ENCODE measurements at regions not wholly inside any gene's neighbourhood (a gene's known extent, or its start where the extent isn't known, plus 50 kb on each side); places are given as distances from the start of the nearest gene placed in this dataset.

GRCh38 chr12:76198839-76199238 is 114.4 kb upstream of the NAP1L1 start:
- H3K27me3 ChIP-seq (ENCODE audit: control insufficient read depth, insufficient read depth, low read length, poor library complexity, severe bottlenecking): no peaks in the 10 kb centered on the region
- peaks cover 26% of the 10 kb centered on the region for H3K9me3 ChIP-seq (ENCODE audit: control insufficient read depth, low read length)
- no peak for TF ChIP-seq CTCF (conservative IDR thresholded peaks at IDR 0.05)
- H3K9ac ChIP-seq (ENCODE audit: extremely low read depth, low read length, poor library complexity, severe bottlenecking): no peak overlapping the region
- Mint-ChIP-seq H3K9me3 (peaks cover 54% of the 10 kb centered on the region), H3K4me3 (no peak overlapping the region), H3K4me1 (no peaks in the 10 kb centered on the region), H3K27ac (no peak overlapping the region), H3K27me3 (ENCODE audit: insufficient read depth) (no peaks in the 10 kb centered on the region), H3K36me3 (ENCODE audit: low read depth) (peaks cover 9% of the 10 kb centered on the region)
- no peaks in the 10 kb centered on the region for H3K36me3 ChIP-seq (ENCODE audit: control insufficient read depth, insufficient read depth, low read length)
- H3K27ac ChIP-seq (ENCODE audit: low read depth, low read length): no peak overlapping the region
- no peak overlapping the region for H3K4me3 ChIP-seq (ENCODE audit: low read length)
- WGBS, 2 experiments (ENCODE audit: insufficient coverage in 1 of 2, insufficient read length in 1 of 2): 93% methylated on average over 1 of the region's 1 CpG; no CpG with 5 or more reads in 1 of the 2 experiments
- DNase-seq: no peak
- H3K4me1 ChIP-seq (ENCODE audit: control insufficient read depth, insufficient read depth, low read length): no peaks in the 10 kb centered on the region

- H3K36me3 Mint-ChIP-seq (ENCODE audit: low read depth): peaks cover 6% of the 10 kb centered on the region
- peaks cover 40% of the 10 kb centered on the region for H3K9me3 Mint-ChIP-seq
- DNase-seq: no peak
- Histone ChIP-seq H3K27ac (ENCODE audit: low read depth, low read length) (no peak overlapping the region), H3K36me3 (ENCODE audit: control insufficient read depth, insufficient read depth, low read length) (no peaks in the 10 kb centered on the region), H3K4me3 (ENCODE audit: low read length) (no peak overlapping the region), H3K27me3 (ENCODE audit: control insufficient read depth, insufficient read depth, low read length, poor library complexity, severe bottlenecking) (no peaks in the 10 kb centered on the region), H3K4me1 (ENCODE audit: control insufficient read depth, insufficient read depth, low read length) (no peaks in the 10 kb centered on the region), H3K9me3 (ENCODE audit: control insufficient read depth, low read length) (peaks cover 18% of the 10 kb centered on the region), H3K9ac (ENCODE audit: extremely low read depth, low read length, poor library complexity, severe bottlenecking) (no peak overlapping the region)
- no peak for TF ChIP-seq CTCF (conservative IDR thresholded peaks at IDR 0.05)
- 92 to 94% methylated on average over 5 of the region's 5 CpGs for WGBS, 2 experiments (ENCODE audit: insufficient coverage in 1 of 2, insufficient read length in 1 of 2)
- H3K4me1 Mint-ChIP-seq: no peaks in the 10 kb centered on the region
- peaks cover 2% of the 10 kb centered on the region for H3K27me3 Mint-ChIP-seq (ENCODE audit: insufficient read depth)
- H3K4me3 Mint-ChIP-seq: no peak overlapping the region
- no peak overlapping the region for H3K27ac Mint-ChIP-seq
Measured at GRCh38 chr12:76197283-76197682, 112.8 kb upstream of the NAP1L1 start.

GRCh38 chr12:76195920-76196319 is 111.4 kb upstream of the NAP1L1 start:
- no peak overlapping the region for H3K4me3 Mint-ChIP-seq
- Histone ChIP-seq H3K4me1 (ENCODE audit: control insufficient read depth, insufficient read depth, low read length) (no peaks in the 10 kb centered on the region), H3K4me3 (ENCODE audit: low read length) (no peak overlapping the region), H3K9ac (ENCODE audit: extremely low read depth, low read length, poor library complexity, severe bottlenecking) (no peak overlapping the region), H3K9me3 (ENCODE audit: control insufficient read depth, low read length) (peaks cover 12% of the 10 kb centered on the region), H3K27ac (ENCODE audit: low read depth, low read length) (no peak overlapping the region), H3K27me3 (ENCODE audit: control insufficient read depth, insufficient read depth, low read length, poor library complexity, severe bottlenecking) (no peaks in the 10 kb centered on the region), H3K36me3 (ENCODE audit: control insufficient read depth, insufficient read depth, low read length) (no peaks in the 10 kb centered on the region)
- peaks cover 6% of the 10 kb centered on the region for H3K36me3 Mint-ChIP-seq (ENCODE audit: low read depth)
- 44 to 67% methylated on average over 1 of the region's 1 CpG for WGBS, 2 experiments (ENCODE audit: insufficient coverage in 1 of 2, insufficient read length in 1 of 2)
- H3K27ac Mint-ChIP-seq: no peak overlapping the region
- peaks cover 4% of the 10 kb centered on the region for H3K27me3 Mint-ChIP-seq (ENCODE audit: insufficient read depth)
- no peak for TF ChIP-seq CTCF (conservative IDR thresholded peaks at IDR 0.05)
- H3K4me1 Mint-ChIP-seq: no peaks in the 10 kb centered on the region
- H3K9me3 Mint-ChIP-seq: peaks cover 31% of the 10 kb centered on the region
- DNase-seq: no peak

Measured in endodermal cell (in vitro differentiated cells).